ENCODE measurements at regions not wholly inside any gene's neighbourhood (a gene's known extent, or its start where the extent isn't known, plus 50 kb on each side); places are given as distances from the start of the nearest gene placed in this dataset.

DNA sequence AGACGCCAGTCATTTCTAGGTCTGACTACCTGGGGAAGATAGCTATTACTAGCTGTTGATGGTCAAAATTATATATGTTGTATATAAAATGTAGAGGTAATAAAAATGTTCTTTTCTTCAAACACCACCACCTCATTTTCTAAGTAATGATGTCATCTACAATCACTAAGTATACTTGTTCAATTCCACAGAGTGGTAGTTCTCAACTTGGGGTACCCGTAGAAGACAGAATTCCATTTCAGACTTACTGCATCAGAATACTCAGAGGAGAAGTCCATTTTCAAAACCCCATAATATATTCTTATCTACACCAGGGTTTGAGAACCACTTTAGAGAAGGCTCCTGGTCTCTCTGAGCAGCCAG is 191.9 kb downstream of the PTN start:
- TF ChIP-seq SPI1 (IDR thresholded peaks at IDR 0.05; ENCODE audit: borderline replicate concordance, low read depth) (no peak), GABPA (IDR thresholded peaks at IDR 0.05; ENCODE audit: low read depth) (no peak), POLR2AphosphoS5 (IDR thresholded peaks at IDR 0.05; ENCODE audit: low read depth) (no peak)
- TF ChIP-seq, protein P1, sequence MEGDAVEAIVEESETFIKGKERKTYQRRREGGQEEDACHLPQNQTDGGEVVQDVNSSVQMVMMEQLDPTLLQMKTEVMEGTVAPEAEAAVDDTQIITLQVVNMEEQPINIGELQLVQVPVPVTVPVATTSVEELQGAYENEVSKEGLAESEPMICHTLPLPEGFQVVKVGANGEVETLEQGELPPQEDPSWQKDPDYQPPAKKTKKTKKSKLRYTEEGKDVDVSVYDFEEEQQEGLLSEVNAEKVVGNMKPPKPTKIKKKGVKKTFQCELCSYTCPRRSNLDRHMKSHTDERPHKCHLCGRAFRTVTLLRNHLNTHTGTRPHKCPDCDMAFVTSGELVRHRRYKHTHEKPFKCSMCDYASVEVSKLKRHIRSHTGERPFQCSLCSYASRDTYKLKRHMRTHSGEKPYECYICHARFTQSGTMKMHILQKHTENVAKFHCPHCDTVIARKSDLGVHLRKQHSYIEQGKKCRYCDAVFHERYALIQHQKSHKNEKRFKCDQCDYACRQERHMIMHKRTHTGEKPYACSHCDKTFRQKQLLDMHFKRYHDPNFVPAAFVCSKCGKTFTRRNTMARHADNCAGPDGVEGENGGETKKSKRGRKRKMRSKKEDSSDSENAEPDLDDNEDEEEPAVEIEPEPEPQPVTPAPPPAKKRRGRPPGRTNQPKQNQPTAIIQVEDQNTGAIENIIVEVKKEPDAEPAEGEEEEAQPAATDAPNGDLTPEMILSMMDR (IDR thresholded peaks at IDR 0.05; ENCODE audit: insufficient read depth, low read length) = no peak
- TF ChIP-seq, protein P2, sequence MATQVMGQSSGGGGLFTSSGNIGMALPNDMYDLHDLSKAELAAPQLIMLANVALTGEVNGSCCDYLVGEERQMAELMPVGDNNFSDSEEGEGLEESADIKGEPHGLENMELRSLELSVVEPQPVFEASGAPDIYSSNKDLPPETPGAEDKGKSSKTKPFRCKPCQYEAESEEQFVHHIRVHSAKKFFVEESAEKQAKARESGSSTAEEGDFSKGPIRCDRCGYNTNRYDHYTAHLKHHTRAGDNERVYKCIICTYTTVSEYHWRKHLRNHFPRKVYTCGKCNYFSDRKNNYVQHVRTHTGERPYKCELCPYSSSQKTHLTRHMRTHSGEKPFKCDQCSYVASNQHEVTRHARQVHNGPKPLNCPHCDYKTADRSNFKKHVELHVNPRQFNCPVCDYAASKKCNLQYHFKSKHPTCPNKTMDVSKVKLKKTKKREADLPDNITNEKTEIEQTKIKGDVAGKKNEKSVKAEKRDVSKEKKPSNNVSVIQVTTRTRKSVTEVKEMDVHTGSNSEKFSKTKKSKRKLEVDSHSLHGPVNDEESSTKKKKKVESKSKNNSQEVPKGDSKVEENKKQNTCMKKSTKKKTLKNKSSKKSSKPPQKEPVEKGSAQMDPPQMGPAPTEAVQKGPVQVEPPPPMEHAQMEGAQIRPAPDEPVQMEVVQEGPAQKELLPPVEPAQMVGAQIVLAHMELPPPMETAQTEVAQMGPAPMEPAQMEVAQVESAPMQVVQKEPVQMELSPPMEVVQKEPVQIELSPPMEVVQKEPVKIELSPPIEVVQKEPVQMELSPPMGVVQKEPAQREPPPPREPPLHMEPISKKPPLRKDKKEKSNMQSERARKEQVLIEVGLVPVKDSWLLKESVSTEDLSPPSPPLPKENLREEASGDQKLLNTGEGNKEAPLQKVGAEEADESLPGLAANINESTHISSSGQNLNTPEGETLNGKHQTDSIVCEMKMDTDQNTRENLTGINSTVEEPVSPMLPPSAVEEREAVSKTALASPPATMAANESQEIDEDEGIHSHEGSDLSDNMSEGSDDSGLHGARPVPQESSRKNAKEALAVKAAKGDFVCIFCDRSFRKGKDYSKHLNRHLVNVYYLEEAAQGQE (IDR thresholded peaks at IDR 0.05; ENCODE audit: insufficient replicate concordance, low read depth) = no peak
- Histone ChIP-seq H3K4me3 (replicated peaks; ENCODE audit: insufficient read depth, low read length) (no peak overlapping the region), H3K27ac (replicated peaks) (no peak overlapping the region), H3K27me3 (ENCODE audit: insufficient read depth, poor library complexity, severe bottlenecking) (no peaks in the 10 kb centered on the region)
- DNase-seq (ENCODE audit: low read depth in 1 of 2, low spot score in 1 of 2) = no peak

DNA sequence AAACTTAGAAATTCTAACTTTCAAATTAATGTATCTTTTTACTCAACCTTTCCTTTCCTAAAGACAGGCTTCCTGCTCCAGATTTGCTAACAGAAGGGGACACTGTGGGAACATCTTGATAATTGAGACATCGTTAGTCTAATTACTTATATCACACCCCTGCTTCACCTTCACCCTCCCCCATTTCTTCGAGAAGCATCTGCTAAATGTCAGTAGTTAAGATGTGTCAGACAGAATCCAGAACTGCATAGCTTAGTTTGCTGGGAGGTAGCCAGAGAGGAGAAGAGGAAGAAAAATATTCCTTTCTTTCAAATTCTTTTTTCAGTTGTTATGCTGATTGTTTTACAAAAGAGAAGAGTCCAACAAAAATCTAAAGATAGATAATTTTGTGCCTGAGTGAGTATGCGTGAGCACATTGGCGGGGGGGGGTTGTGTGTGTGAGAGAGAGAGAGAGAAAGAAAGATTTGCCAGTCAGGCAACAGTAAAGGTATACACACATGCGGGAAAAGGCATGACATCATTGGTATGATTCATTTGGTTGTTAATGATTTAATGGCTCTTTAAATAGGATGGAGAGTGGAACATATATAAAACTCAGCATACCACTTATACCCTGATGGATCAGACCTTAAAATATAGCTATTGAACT is 192.4 kb downstream of the PTN start:
- Histone ChIP-seq H3K4me3 (replicated peaks; ENCODE audit: insufficient read depth, low read length) (no peak overlapping the region), H3K27ac (replicated peaks) (no peak overlapping the region), H3K27me3 (ENCODE audit: insufficient read depth, poor library complexity, severe bottlenecking) (no peaks in the 10 kb centered on the region)
- DNase-seq (ENCODE audit: low read depth in 1 of 2, low spot score in 1 of 2) = no peak
- TF ChIP-seq, protein P1 (IDR thresholded peaks at IDR 0.05; ENCODE audit: insufficient read depth, low read length) = no peak
- TF ChIP-seq, protein P2 (IDR thresholded peaks at IDR 0.05; ENCODE audit: insufficient replicate concordance, low read depth) = no peak
- TF ChIP-seq SPI1 (IDR thresholded peaks at IDR 0.05; ENCODE audit: borderline replicate concordance, low read depth) (no peak), GABPA (IDR thresholded peaks at IDR 0.05; ENCODE audit: low read depth) (no peak), POLR2AphosphoS5 (IDR thresholded peaks at IDR 0.05; ENCODE audit: low read depth) (no peak)

DNA sequence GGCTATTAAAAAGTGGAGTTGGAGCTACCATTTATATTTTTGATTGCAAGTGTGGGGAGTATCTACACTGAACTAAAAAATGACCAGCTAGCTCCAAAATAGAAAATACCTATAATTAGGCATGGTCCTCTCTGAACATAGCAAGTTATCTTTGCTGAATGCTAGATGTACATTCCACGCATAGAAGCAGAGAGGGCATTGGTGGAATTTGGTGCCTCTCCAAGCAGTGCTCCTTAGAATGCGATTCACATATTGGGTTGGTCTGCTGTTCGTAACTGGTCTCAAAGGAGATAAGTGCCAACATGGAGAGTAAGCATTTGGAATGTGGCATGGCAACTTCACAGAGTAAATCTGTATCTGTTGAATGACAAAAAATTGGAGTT is 196.2 kb downstream of the PTN start:
- Histone ChIP-seq H3K27ac (replicated peaks) (no peak overlapping the region), H3K27me3 (ENCODE audit: insufficient read depth, poor library complexity, severe bottlenecking) (no peaks in the 10 kb centered on the region)
- TF ChIP-seq, protein P2 (IDR thresholded peaks at IDR 0.05; ENCODE audit: insufficient replicate concordance, low read depth) = no peak
- no peak for TF ChIP-seq SPI1 (IDR thresholded peaks at IDR 0.05; ENCODE audit: borderline replicate concordance, low read depth)
- TF ChIP-seq GABPA (IDR thresholded peaks at IDR 0.05; ENCODE audit: low read depth) = no peak
- no peak for TF ChIP-seq POLR2AphosphoS5 (IDR thresholded peaks at IDR 0.05; ENCODE audit: low read depth)
- TF ChIP-seq, protein P1 (IDR thresholded peaks at IDR 0.05; ENCODE audit: insufficient read depth, low read length) = no peak

More for the DNA sequence above, 196.2 kb downstream of the PTN start:
- DNase-seq (ENCODE audit: low read depth in 1 of 2, low spot score in 1 of 2) = no peak
- H3K4me3 ChIP-seq (replicated peaks; ENCODE audit: insufficient read depth, low read length) = no peak overlapping the region
